H1 (cell line): ENCODE measurements at regions not wholly inside any gene's neighbourhood (a gene's known extent, or its start where the extent isn't known, plus 50 kb on each side); places are given as distances from the start of the nearest gene placed in this dataset.

Experiments used
- CTCF ChIA-PET: fragments of 300-600 bp; sonication (Branson Sonifier 250); formaldehyde crosslinking; loops from one replicate; lab custom pipeline; 2021; ENCODE audit not compliant: partially characterized antibody; lab: Charles Lee
- POLR2A ChIA-PET: fragments of 300-600 bp; sonication (Branson Sonifier 250); formaldehyde crosslinking; loops from one replicate; lab custom pipeline; 2021; ENCODE audit warnings: inconsistent platforms; ENCODE audit not compliant: partially characterized antibody; lab: Charles Lee
- DNase-seq, 2 experiments: peaks; one replicate each; pipeline versions ENCODE4 v3.0.0 to v3.0.0-alpha.2; 2010 to 2022; ENCODE audit warnings: low spot score in 2 of 2, low read depth in 1 of 2, mixed read lengths in 1 of 2
- FAIRE-seq: peaks from 2 replicates; lab custom pipeline; 2011; peaks lifted over from hg19 to GRCh38; lab: Jason Lieb, UNC
- H2AFZ ChIP-seq: 2 replicates; pipeline ENCODE4 v1.8.1; 2012; ENCODE audit warnings: low read length, inconsistent platforms
- H2AK5ac ChIP-seq: 2 replicates; pipeline ENCODE4 v1.6.1; 2013; ENCODE audit warnings: low read depth, low read length
- H2BK120ac ChIP-seq: replicated peaks from 2 replicates; pipeline ENCODE3; 2013; ENCODE audit warnings: low read depth, low read length, inconsistent platforms
- H2BK12ac ChIP-seq: 2 replicates; pipeline ENCODE4 v1.6.1; 2013; ENCODE audit warnings: low read depth, low read length
- H2BK15ac ChIP-seq: 2 replicates; pipeline ENCODE4 v1.6.1; 2013; ENCODE audit warnings: low read length
- H2BK20ac ChIP-seq: 2 replicates; pipeline ENCODE4 v1.6.1; 2013; ENCODE audit warnings: low read length
- H2BK5ac ChIP-seq: 2 replicates; pipeline ENCODE4 v1.6.1; 2013; ENCODE audit warnings: low read depth, low read length
- H3K14ac ChIP-seq: 2 replicates; pipeline ENCODE4 v1.6.1; 2013; ENCODE audit warnings: inconsistent platforms; ENCODE audit not compliant: insufficient read length
- H3K18ac ChIP-seq: 2 replicates; pipeline ENCODE4 v1.6.1; 2013; ENCODE audit warnings: low read length; ENCODE audit errors: extremely low read depth
- H3K23ac ChIP-seq: 2 replicates; pipeline ENCODE4 v1.6.1; 2013; ENCODE audit warnings: inconsistent platforms; ENCODE audit not compliant: insufficient read length
- H3K23me2 ChIP-seq: 2 replicates; pipeline ENCODE4 v1.6.1; 2013; ENCODE audit warnings: low read depth, low read length
- H3K27ac ChIP-seq: 2 replicates; pipeline ENCODE4 v1.6.1; 2011; ENCODE audit warnings: low read depth, low read length, inconsistent platforms
- H3K27me3 ChIP-seq, 4 experiments: replicated peaks in 1 of 4; 1 replicate in 1 of 4; 2 replicates in 3 of 4; pipeline versions ENCODE4 v1.6.1 to v1.8.1; 2011 to 2013; ENCODE audit warnings: low read length in 3 of 4, mild to moderate bottlenecking in 3 of 4, inconsistent platforms in 2 of 4, mixed read lengths in 2 of 4, moderate library complexity in 1 of 4; ENCODE audit not compliant: control insufficient read depth in 3 of 4, insufficient read depth in 3 of 4; ENCODE audit errors: extremely low read depth in 1 of 4
- H3K36me3 ChIP-seq, 4 experiments: 2 replicates each; pipeline versions ENCODE4 v1.6.1 to v1.8.1; 2011 to 2013; ENCODE audit warnings: mild to moderate bottlenecking in 4 of 4, low read length in 3 of 4, moderate library complexity in 2 of 4, control low read depth in 1 of 4, inconsistent platforms in 1 of 4; ENCODE audit not compliant: insufficient read depth in 4 of 4, control insufficient read depth in 2 of 4
- H3K4ac ChIP-seq: replicated peaks from 2 replicates; pipeline ENCODE3; 2013; ENCODE audit warnings: low read length, low read depth, mixed read lengths, inconsistent platforms; ENCODE audit not compliant: insufficient read length
- H3K4me1 ChIP-seq, 4 experiments: replicated peaks in 1 of 4; 1 replicate in 1 of 4; 2 replicates in 3 of 4; pipeline versions ENCODE4 v1.6.1 to v1.8.1; 2011 to 2013; ENCODE audit warnings: low read length in 3 of 4, inconsistent platforms in 2 of 4, mixed read lengths in 1 of 4; ENCODE audit not compliant: insufficient read depth in 4 of 4, control insufficient read depth in 3 of 4
- H3K4me2 ChIP-seq, 2 experiments: 2 replicates each; pipeline versions ENCODE4 v1.6.1 to v1.8.1; 2011 to 2013; ENCODE audit warnings: low read depth in 2 of 2, low read length in 2 of 2, control low read depth in 1 of 2, inconsistent platforms in 1 of 2, mild to moderate bottlenecking in 1 of 2; ENCODE audit not compliant: insufficient read depth in 1 of 2
- H3K4me3 ChIP-seq, 4 experiments: fragments of 200-600, 300-600 bp in 1 of 4; sonication (generic), shearing (Covaris generic), sonication (Bioruptor Twin) in 1 of 4; 2 replicates each; pipeline versions ENCODE4 v1.5.1 to v1.8.1; 2011 to 2016; ENCODE audit warnings: low read length in 4 of 4, low read depth in 3 of 4, control low read depth in 2 of 4, inconsistent platforms in 2 of 4, mild to moderate bottlenecking in 2 of 4, mixed read lengths in 1 of 4, moderate library complexity in 1 of 4; ENCODE audit not compliant: insufficient read depth in 2 of 4; ENCODE audit errors: extremely low read depth in 1 of 4
- H3K56ac ChIP-seq: replicated peaks from 2 replicates; pipeline ENCODE3; 2013; ENCODE audit warnings: low read depth, mild to moderate bottlenecking, mixed read lengths, low read length, inconsistent platforms; ENCODE audit not compliant: insufficient read length
- H3K79me1 ChIP-seq: 2 replicates; pipeline ENCODE4 v1.6.1; 2013; ENCODE audit warnings: low read depth, low read length, control low read depth
- H3K79me2 ChIP-seq, 2 experiments: 2 replicates each; pipeline versions ENCODE4 v1.6.1 to v1.8.1; 2012 to 2013; ENCODE audit warnings: low read length in 2 of 2, mild to moderate bottlenecking in 2 of 2, inconsistent platforms in 1 of 2; ENCODE audit not compliant: insufficient read depth in 2 of 2, control insufficient read depth in 1 of 2
- H3K9ac ChIP-seq, 4 experiments: replicated peaks in 1 of 4; 1 replicate in 1 of 4; 2 replicates in 3 of 4; pipeline versions ENCODE4 v1.6.1 to v1.8.1; 2011 to 2013; ENCODE audit warnings: low read depth in 3 of 4, low read length in 3 of 4, control low read depth in 2 of 4, mild to moderate bottlenecking in 2 of 4, moderate library complexity in 2 of 4, inconsistent platforms in 1 of 4; ENCODE audit errors: extremely low read depth in 1 of 4
- H3K9me3 ChIP-seq, 2 experiments: 2 replicates each; pipeline versions ENCODE4 v1.6.1 to v1.8.1; 2012 to 2013; ENCODE audit warnings: mild to moderate bottlenecking in 2 of 2, moderate library complexity in 2 of 2, control low read depth in 1 of 2, inconsistent platforms in 1 of 2, low read depth in 1 of 2, low read length in 1 of 2, mixed read lengths in 1 of 2; ENCODE audit not compliant: insufficient read depth in 2 of 2
- H4K20me1 ChIP-seq, 2 experiments: replicated peaks in 1 of 2; 2 replicates each; pipeline versions ENCODE3 to v1.8.1; 2011 to 2013; ENCODE audit warnings: inconsistent platforms in 2 of 2, low read length in 2 of 2, mild to moderate bottlenecking in 1 of 2; ENCODE audit not compliant: insufficient read depth in 2 of 2, control insufficient read depth in 1 of 2
- H4K5ac ChIP-seq: 2 replicates; pipeline ENCODE4 v1.6.1; 2013; ENCODE audit warnings: low read length, low read depth, mixed read lengths, inconsistent platforms; ENCODE audit not compliant: insufficient read length
- H4K8ac ChIP-seq: 2 replicates; pipeline ENCODE4 v1.8.0; 2013; ENCODE audit warnings: mild to moderate bottlenecking, moderate library complexity, low read length, inconsistent platforms; ENCODE audit not compliant: insufficient read depth; ENCODE audit errors: extremely low read depth
- H4K91ac ChIP-seq: replicated peaks from 2 replicates; pipeline ENCODE3; 2013; ENCODE audit warnings: low read length, mixed read lengths, inconsistent platforms; ENCODE audit not compliant: insufficient read length
- ATF3 ChIP-seq: IDR thresholded peaks from 2 replicates; pipeline ENCODE4 v1.6.1; 2011; ENCODE audit warnings: low read depth, mild to moderate bottlenecking, low read length; ENCODE audit not compliant: insufficient read depth
- BCL11A ChIP-seq, 2 experiments: IDR thresholded peaks; one replicate each; pipeline ENCODE4 v1.6.1; 2011; ENCODE audit warnings: low read depth in 2 of 2, low read length in 2 of 2, mild to moderate bottlenecking in 2 of 2
- CBX8 ChIP-seq: fragments of 300-800, 300-1000 bp; sonication (generic); IDR thresholded peaks from 2 replicates; pipeline ENCODE4 v1.7.1; 2016; ENCODE audit warnings: low read depth, low read length, borderline replicate concordance
- CREB1 ChIP-seq: IDR thresholded peaks from 2 replicates; pipeline ENCODE4 v1.6.1; 2012; ENCODE audit warnings: inconsistent platforms
- EP300 ChIP-seq, 2 experiments: IDR thresholded peaks; 1 replicate in 1 of 2; 2 replicates in 1 of 2; pipeline ENCODE4 v1.6.1; 2011 to 2012; ENCODE audit warnings: low read depth in 2 of 2, low read length in 2 of 2, mild to moderate bottlenecking in 2 of 2, borderline replicate concordance in 1 of 2, inconsistent platforms in 1 of 2, moderate library complexity in 1 of 2
- GABPA ChIP-seq: IDR thresholded peaks from 2 replicates; pipeline ENCODE4 v1.6.1; 2011; ENCODE audit warnings: mild to moderate bottlenecking, low read length, moderate library complexity, borderline replicate concordance; ENCODE audit not compliant: insufficient read depth
- KDM1A ChIP-seq: fragments of 200-600, 300-600 bp; sonication (generic); IDR thresholded peaks from 2 replicates; pipeline ENCODE4 v1.7.1; 2016; ENCODE audit warnings: mild to moderate bottlenecking, low read length, borderline replicate concordance
- MAFK ChIP-seq: IDR thresholded peaks from 2 replicates; pipeline ENCODE4 v1.6.1; 2012; ENCODE audit warnings: low read depth, mild to moderate bottlenecking, improper control_type of control experiment, low read length
- SP4 ChIP-seq: IDR thresholded peaks from 2 replicates; pipeline ENCODE4 v1.6.1; 2012; ENCODE audit warnings: low read length, inconsistent platforms
- SUZ12 ChIP-seq: fragments of 200-600 bp; sonication (generic); IDR thresholded peaks from 2 replicates; pipeline ENCODE4 v1.6.1; 2012; ENCODE audit warnings: mild to moderate bottlenecking, inconsistent platforms, low read length, moderate library complexity, mixed read lengths
- ZNF274 ChIP-seq: IDR thresholded peaks from 2 replicates; pipeline ENCODE4 v1.7.0; 2012; ENCODE audit warnings: low read length, borderline replicate concordance; ENCODE audit errors: extremely low read depth
- WGBS, 2 experiments: shearing (Covaris generic) in 1 of 2; methylation state at CpG; one replicate each; pipeline versions ENCODE4 v1.1.6 to v1.1.7; 2013 to 2015; ENCODE audit warnings: low lambda C conversion rate in 2 of 2, mixed read lengths in 2 of 2, inconsistent platforms in 1 of 2, low coverage in 1 of 2, missing lambda C conversion rate in 1 of 2; ENCODE audit not compliant: insufficient replicate concordance in 2 of 2, insufficient coverage in 1 of 2, insufficient read length in 1 of 2; ENCODE audit errors: extremely low coverage in 1 of 2, missing lambda C conversion rate in 1 of 2; 5-methylcytosine and 5-hydroxymethylcytosine counted together

- Histone ChIP-seq H2BK15ac (no peak overlapping the region), H4K91ac (no peak overlapping the region), H3K79me2 (no peaks in the 10 kb centered on the region), H3K18ac (no peak overlapping the region), H3K4me1 (peaks cover 0 to 2% (median 0%) of the 10 kb centered on the region in 4 experiments; a peak in 1 of 7 replicates), H4K8ac (no peak overlapping the region), H3K4ac (no peak overlapping the region), H3K23me2 (no peaks in the 10 kb centered on the region), H3K27ac (no peak overlapping the region), H2AK5ac (no peak overlapping the region), H2AFZ (no peak overlapping the region), H3K79me1 (no peaks in the 10 kb centered on the region), H4K5ac (no peak overlapping the region), H2BK120ac (no peak overlapping the region), H3K4me3 (no peak overlapping the region), H2BK20ac (no peak overlapping the region), H4K20me1 (no peaks in the 10 kb centered on the region), H3K14ac (no peak overlapping the region), H3K23ac (no peak overlapping the region), H3K9me3 (no peaks in the 10 kb centered on the region), H2BK12ac (no peak overlapping the region), H3K56ac (no peak overlapping the region), H3K27me3 (no peaks in the 10 kb centered on the region), H2BK5ac (no peak overlapping the region), H3K36me3 (no peaks in the 10 kb centered on the region), H3K9ac (no peak overlapping the region), H3K4me2 (no peak overlapping the region)
- ChIA-PET POLR2A (no interaction called here), CTCF (interaction anchor here (0.8 to 1.5 kb wide), 4 partner anchors 9 to 142 kb away, joined by 3 to 4 read pairs (median 3); no protein-coding TSS in a partner anchor)
- DNase-seq = no peak
- TF ChIP-seq SUZ12 (no peak), GABPA (no peak), EP300 (IDR thresholded peaks at IDR 0.05; ENCODE audit: borderline replicate concordance in 1 of 2, low read depth in 2 of 2, low read length in 2 of 2) (no peak), MAFK (no peak), CBX8 (no peak), ATF3 (no peak), BCL11A (IDR thresholded peaks at IDR 0.05; ENCODE audit: low read depth in 2 of 2, low read length in 2 of 2) (no peak), ZNF274 (no peak), CREB1 (no peak), SP4 (no peak), KDM1A (no peak)
- no peak for FAIRE-seq
- 92% methylated on average over 4 of the region's 4 CpGs; no CpG with 5 or more reads in 1 of the 2 experiments for WGBS, 2 experiments
Measured at GRCh38 chr16:86430814-86431213, 79.5 kb upstream of the FOXF1 start.
